SK-N-SH treated with all-trans-retinoic acid at 6 μM for 48 hours (cell line): ENCODE measurements at regions not wholly inside any gene's neighbourhood (a gene's known extent, or its start where the extent isn't known, plus 50 kb on each side); places are given as distances from the start of the nearest gene placed in this dataset.

Experiments
- ATAC-seq: fragments of 200-7000 bp; cut with Tn5 transposase; 3 replicates; pipeline ENCODE4 v1.9.1; 2020; ENCODE audit warnings: mild to moderate bottlenecking, moderate library complexity
- ARNTL ChIP-seq: fragments of 450-650 bp; formaldehyde crosslinking; IDR thresholded peaks from 2 replicates; pipeline ENCODE4 v1.5.0; 2020; ENCODE audit warnings: low read depth, mild to moderate bottlenecking, moderate library complexity, borderline replicate concordance
- BACH2 ChIP-seq: fragments of 250-450 bp; sonication (Bioruptor Pico); IDR thresholded peaks from 2 replicates; pipeline ENCODE4 v1.9.0; 2021; ENCODE audit warnings: mild to moderate bottlenecking, borderline replicate concordance
- CSDC2 ChIP-seq: fragments of 250-450 bp; sonication (Bioruptor Pico); IDR thresholded peaks from 2 replicates; pipeline ENCODE4 v1.5.0; 2020; ENCODE audit warnings: mild to moderate bottlenecking, moderate library complexity
- CSRNP3 ChIP-seq: fragments of 250-450 bp; sonication (Bioruptor Pico); IDR thresholded peaks from 2 replicates; pipeline ENCODE4 v1.5.1; 2021; ENCODE audit warnings: mild to moderate bottlenecking, moderate library complexity
- ESRRG ChIP-seq: fragments of 250-450 bp; sonication (Bioruptor Pico); IDR thresholded peaks from 2 replicates; pipeline ENCODE4 v1.6.1; 2021; ENCODE audit warnings: mild to moderate bottlenecking
- GLIS3 ChIP-seq: fragments of 250-450 bp; sonication (Bioruptor Pico); IDR thresholded peaks from 2 replicates; pipeline ENCODE4 v1.5.0; 2020; ENCODE audit warnings: mild to moderate bottlenecking, moderate library complexity
- OSR1 ChIP-seq: fragments of 250-450 bp; sonication (Bioruptor Pico); IDR thresholded peaks from 2 replicates; pipeline ENCODE4 v1.8.0; 2022; ENCODE audit warnings: moderate library complexity, mild to moderate bottlenecking, inconsistent platforms
- PATZ1 ChIP-seq: fragments of 250-450 bp; sonication (Bioruptor Pico); IDR thresholded peaks from 2 replicates; pipeline ENCODE4 v1.8.0; 2020; ENCODE audit warnings: mild to moderate bottlenecking, moderate library complexity, borderline replicate concordance
- POU6F1 ChIP-seq: fragments of 250-450 bp; sonication (Bioruptor Pico); IDR thresholded peaks from 2 replicates; pipeline ENCODE4 v1.8.0; 2021; ENCODE audit warnings: low read depth, mild to moderate bottlenecking, moderate library complexity, borderline replicate concordance
- PPARA ChIP-seq: fragments of 250-450 bp; sonication (Bioruptor Pico); IDR thresholded peaks from 2 replicates; pipeline ENCODE4 v1.5.0; 2020; ENCODE audit warnings: mild to moderate bottlenecking, borderline replicate concordance
- RARB ChIP-seq: fragments of 250-450 bp; sonication (Bioruptor Pico); IDR thresholded peaks from 2 replicates; pipeline ENCODE4 v1.8.0; 2021; ENCODE audit warnings: mild to moderate bottlenecking, moderate library complexity
- SNAI2 ChIP-seq: fragments of 250-450 bp; sonication (Bioruptor Pico); IDR thresholded peaks from 2 replicates; pipeline ENCODE4 v1.5.0; 2020; ENCODE audit warnings: mild to moderate bottlenecking, moderate library complexity
- TOX ChIP-seq: fragments of 250-450 bp; sonication (Bioruptor Pico); IDR thresholded peaks from 2 replicates; pipeline ENCODE4 v1.8.0; 2021; ENCODE audit warnings: mild to moderate bottlenecking, moderate library complexity, borderline replicate concordance
- TSHZ2 ChIP-seq: fragments of 250-450 bp; sonication (Bioruptor Pico); IDR thresholded peaks from 2 replicates; pipeline ENCODE4 v1.5.0; 2020; ENCODE audit warnings: mild to moderate bottlenecking, moderate library complexity
- ZC3H10 ChIP-seq: fragments of 250-450 bp; sonication (Bioruptor Pico); IDR thresholded peaks from 2 replicates; pipeline ENCODE4 v1.5.1; 2021; ENCODE audit warnings: mild to moderate bottlenecking, moderate library complexity
- ZFP3 ChIP-seq: fragments of 250-450 bp; sonication (Bioruptor Pico); IDR thresholded peaks from 2 replicates; pipeline ENCODE4 v1.5.0; 2020; ENCODE audit warnings: mild to moderate bottlenecking, moderate library complexity
- ZFP30 ChIP-seq: fragments of 450-650 bp; formaldehyde crosslinking; IDR thresholded peaks from 2 replicates; pipeline ENCODE4 v1.5.0; 2022; ENCODE audit warnings: mild to moderate bottlenecking, moderate library complexity
- ZNF565 ChIP-seq: fragments of 450-650 bp; formaldehyde crosslinking; conservative IDR thresholded peaks from 2 replicates; pipeline ENCODE4 v1.5.0; 2020; ENCODE audit warnings: low read depth, mild to moderate bottlenecking, moderate library complexity
- ZNF70 ChIP-seq: fragments of 450-650 bp; formaldehyde crosslinking; IDR thresholded peaks from 2 replicates; pipeline ENCODE4 v1.5.0; 2020; ENCODE audit warnings: mild to moderate bottlenecking, moderate library complexity
- ZNF8 ChIP-seq: fragments of 450-650 bp; formaldehyde crosslinking; IDR thresholded peaks from 2 replicates; pipeline ENCODE4 v1.5.0; 2020; ENCODE audit warnings: mild to moderate bottlenecking, moderate library complexity

- TF ChIP-seq ZNF70 (no peak), GLIS3 (CRISPR knock-in tag) (no peak), ZFP30 (CRISPR knock-in tag) (no peak), ZNF8 (no peak), BACH2 (CRISPR knock-in tag) (no peak), ARNTL (CRISPR knock-in tag) (no peak), ZNF565 (no peak), ESRRG (CRISPR knock-in tag) (no peak), POU6F1 (CRISPR knock-in tag) (no peak), OSR1 (CRISPR knock-in tag) (no peak), CSDC2 (CRISPR knock-in tag) (no peak), PATZ1 (no peak), TSHZ2 (CRISPR knock-in tag) (no peak), ZFP3 (CRISPR knock-in tag) (no peak), CSRNP3 (CRISPR knock-in tag) (no peak), PPARA (CRISPR knock-in tag) (no peak), ZC3H10 (no peak)
- no peak for ATAC-seq
Observed at GRCh38 chr6:126944512-126944911, 174.0 kb upstream of the RSPO3 start.

GRCh38 chr6:126945150-126945685 lies 173.3 kb upstream of the RSPO3 start:
- no peak for ATAC-seq
- TF ChIP-seq PPARA (CRISPR knock-in tag): no peak

- TF ChIP-seq ZNF565: no peak
- TF ChIP-seq GLIS3 (CRISPR knock-in tag): no peak
- no peak for TF ChIP-seq RARB (CRISPR knock-in tag)
- ATAC-seq: no peak
Observed at GRCh38 chr6:126945812-126946360, 172.6 kb upstream of the RSPO3 start.

- ATAC-seq: no peak
- TF ChIP-seq TSHZ2 (CRISPR knock-in tag) (no peak), PATZ1 (no peak), TOX (CRISPR knock-in tag) (no peak), ZC3H10 (no peak), SNAI2 (no peak)
- TF ChIP-seq, all 23 proteins: peak for 0
Observed at GRCh38 chr6:126947070-126947469, 171.4 kb upstream of the RSPO3 start.
